Ectodermal cell (in vitro differentiated cells): ENCODE measurements at regions not wholly inside any gene's neighbourhood (a gene's known extent, or its start where the extent isn't known, plus 50 kb on each side); places are given as distances from the start of the nearest gene placed in this dataset.
A peak's percentile ranks its signal among the peaks of the same experiment; 100 is the strongest.
"Not testable (repeated sequence)": the region's sequence is repeated elsewhere in the genome, so short reads cannot be mapped to it uniquely, and the experiment has no call there.

Source experiments
- H3K27ac ChIP-seq: 2 replicates; pipeline ENCODE4 v1.7.0; 2013; ENCODE audit warnings: mild to moderate bottlenecking, low read depth, low read length; ENCODE audit not compliant: insufficient read depth, poor library complexity, severe bottlenecking
- H3K27me3 ChIP-seq: 2 replicates; pipeline ENCODE4 v1.7.0; 2013; ENCODE audit warnings: mild to moderate bottlenecking, low read length; ENCODE audit not compliant: insufficient read depth, control insufficient read depth, poor library complexity, severe bottlenecking
- H3K36me3 ChIP-seq: one replicate; pipeline ENCODE4 v1.7.0; 2013; ENCODE audit warnings: low read length; ENCODE audit not compliant: control insufficient read depth, insufficient read depth
- H3K4me1 ChIP-seq: one replicate; pipeline ENCODE4 v1.7.0; 2013; ENCODE audit warnings: low read length; ENCODE audit not compliant: control insufficient read depth, insufficient read depth
- H3K4me3 ChIP-seq: 2 replicates; pipeline ENCODE4 v1.7.0; 2013; ENCODE audit warnings: low read depth, low read length, control low read depth; ENCODE audit not compliant: insufficient read depth
- H3K9me3 ChIP-seq: 2 replicates; pipeline ENCODE4 v1.7.0; 2013; ENCODE audit warnings: mild to moderate bottlenecking, low read length, moderate library complexity; ENCODE audit not compliant: control insufficient read depth
- WGBS, 2 experiments: methylation state at CpG; one replicate each; pipeline ENCODE4 v1.1.7; 2013; ENCODE audit warnings: missing lambda C conversion rate in 2 of 2; 5-methylcytosine and 5-hydroxymethylcytosine counted together

DNA sequence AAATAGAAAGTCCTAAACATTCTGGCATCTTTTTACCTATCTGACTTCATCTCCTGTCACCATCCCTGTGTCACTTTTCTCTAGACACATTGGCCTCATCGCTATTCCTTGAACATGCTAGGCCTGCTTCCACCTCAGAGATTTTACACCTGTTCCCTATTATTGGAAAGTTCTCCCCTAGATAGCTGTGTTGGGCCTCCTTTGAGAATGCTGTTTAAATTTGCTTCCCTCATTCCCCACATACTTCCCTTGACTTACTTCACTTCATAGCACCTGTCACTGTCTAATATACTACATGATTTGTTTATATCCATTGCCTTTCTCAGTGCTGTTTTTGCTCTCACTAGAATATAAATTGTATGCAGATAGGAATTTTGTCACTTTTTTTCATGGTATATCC, 317.0 kb upstream of the GCFC2 start:
- Histone ChIP-seq H3K27ac (no peak overlapping the region), H3K27me3 (no peaks in the 10 kb centered on the region), H3K4me1 (no peaks in the 10 kb centered on the region), H3K4me3 (no peak overlapping the region), H3K9me3 (peaks cover 4% of the 10 kb centered on the region), H3K36me3 (no peaks in the 10 kb centered on the region)
- WGBS, 2 experiments, result 90 to 100% methylated on average over 1 of the region's 1 CpG

DNA sequence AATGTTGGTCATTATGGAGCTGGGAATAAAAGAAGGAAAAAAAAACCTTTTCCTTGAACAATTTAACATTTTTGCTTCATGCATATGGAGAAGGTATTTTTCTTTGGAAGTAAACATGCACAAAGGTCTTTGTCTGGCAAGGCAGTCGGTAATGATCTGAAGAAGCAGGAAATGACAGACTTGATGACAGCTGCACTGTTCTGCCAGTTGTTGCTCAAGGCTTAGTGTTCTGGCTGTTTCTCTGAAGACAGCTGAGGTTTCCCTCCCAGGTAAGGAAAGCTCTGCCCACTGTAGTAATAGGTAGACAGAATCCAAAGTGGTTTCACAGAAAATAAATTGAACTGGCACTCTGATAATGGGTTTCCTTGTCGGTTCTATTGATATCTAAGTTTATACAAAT, 308.4 kb upstream of the GCFC2 start:
- H3K4me1 ChIP-seq, result peaks cover 8% of the 10 kb centered on the region
- H3K36me3 ChIP-seq, result no peaks in the 10 kb centered on the region
- no peaks in the 10 kb centered on the region for H3K9me3 ChIP-seq
- no peaks in the 10 kb centered on the region for H3K27me3 ChIP-seq
- WGBS, 2 experiments, result 83 to 91% methylated on average over 1 to 2 of the region's 2 CpGs
- H3K27ac ChIP-seq, result no peak overlapping the region
- no peak overlapping the region for H3K4me3 ChIP-seq

DNA sequence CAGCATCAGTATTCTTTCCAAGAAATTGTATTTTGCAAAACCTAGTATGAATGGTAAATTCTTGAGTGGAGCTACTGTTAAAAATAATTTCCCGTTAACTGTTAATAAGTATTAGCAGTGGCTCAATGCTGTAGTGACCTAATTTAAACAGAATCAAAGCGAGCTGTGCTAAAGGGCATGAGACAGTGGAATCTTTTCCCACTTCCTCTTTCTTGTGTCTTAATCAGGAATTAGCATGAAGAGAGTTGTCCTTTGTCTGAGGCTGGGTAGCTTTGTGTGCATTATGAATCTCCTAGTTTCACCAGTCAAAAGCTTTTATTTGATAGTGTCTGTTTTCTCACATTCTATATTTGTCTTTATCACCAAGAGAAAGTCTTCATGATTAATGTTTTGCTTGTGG, 298.8 kb upstream of the GCFC2 start:
- H3K4me1 ChIP-seq, result peaks cover 15% of the 10 kb centered on the region

DNA sequence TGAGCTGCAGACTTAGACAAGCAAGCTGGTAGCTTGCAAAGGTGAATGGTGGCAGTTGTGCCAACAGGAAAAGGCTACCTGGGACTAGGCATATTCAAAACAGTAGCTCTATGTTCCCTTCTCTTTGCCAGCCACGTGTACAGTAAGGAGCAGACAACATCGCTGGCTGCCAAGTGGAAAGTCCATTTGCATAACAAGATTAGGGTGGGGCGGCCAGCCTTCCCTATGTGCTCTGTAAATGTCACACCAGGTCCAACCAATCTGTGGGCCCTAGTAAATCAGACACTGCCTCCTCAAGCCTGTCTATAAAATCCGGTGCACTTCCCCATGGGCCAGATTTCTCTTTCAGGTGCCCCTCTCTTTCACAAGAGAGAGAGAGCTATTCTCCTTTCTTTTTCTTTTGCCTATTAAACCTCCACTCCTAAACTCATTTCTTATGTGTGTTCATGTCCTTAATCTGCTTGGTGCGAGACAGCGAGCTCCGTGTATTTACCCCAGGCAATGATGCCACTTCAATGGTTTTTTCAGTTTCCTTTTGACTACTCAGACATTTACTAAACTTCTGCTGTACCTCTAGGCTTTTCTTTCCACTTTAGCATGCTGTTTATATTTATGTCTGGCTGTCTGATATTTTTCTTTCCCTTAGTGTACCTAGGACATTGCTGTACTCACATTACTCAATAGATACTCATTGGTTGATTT, 297.4 kb upstream of the GCFC2 start:
- Histone ChIP-seq H3K27ac (no peak overlapping the region), H3K36me3 (no peaks in the 10 kb centered on the region)
- 61 to 63% methylated on average over 7 of the region's 7 CpGs for WGBS, 2 experiments

More for the DNA sequence above, 298.8 kb upstream of the GCFC2 start:
- Histone ChIP-seq H3K36me3 (no peaks in the 10 kb centered on the region), H3K4me3 (no peak overlapping the region), H3K27ac (peak overlapping the region; percentile 11), H3K9me3 (no peaks in the 10 kb centered on the region), H3K27me3 (no peaks in the 10 kb centered on the region)
- 75 to 87% methylated on average over 2 of the region's 2 CpGs for WGBS, 2 experiments

DNA sequence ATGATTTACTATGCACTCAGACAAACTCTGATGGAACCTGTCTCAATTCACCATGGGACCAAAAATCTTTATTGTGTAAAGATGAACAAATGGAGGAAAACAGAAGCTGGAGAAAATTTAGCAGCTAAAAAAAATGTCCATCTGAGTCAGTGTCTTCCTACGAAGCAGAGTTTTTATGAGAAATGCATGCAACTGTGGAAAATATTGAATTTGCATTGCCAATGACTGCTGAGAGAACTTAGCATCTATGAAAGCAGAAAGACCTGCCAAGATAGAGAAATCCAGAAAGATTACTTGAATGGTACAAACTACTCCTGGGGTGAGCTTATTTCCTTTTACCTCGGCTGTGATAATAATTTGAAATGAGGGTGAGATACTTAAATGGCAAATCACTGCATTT, 289.7 kb upstream of the GCFC2 start:
- no peaks in the 10 kb centered on the region for H3K9me3 ChIP-seq
- WGBS, 2 experiments, result 84 to 100% methylated on average over 1 to 2 of the region's 2 CpGs
- no peaks in the 10 kb centered on the region for H3K36me3 ChIP-seq
- no peaks in the 10 kb centered on the region for H3K27me3 ChIP-seq
- no peaks in the 10 kb centered on the region for H3K4me1 ChIP-seq
- no peak overlapping the region for H3K4me3 ChIP-seq
- no peak overlapping the region for H3K27ac ChIP-seq

More for the DNA sequence above, 297.4 kb upstream of the GCFC2 start:
- Histone ChIP-seq H3K9me3 (no peaks in the 10 kb centered on the region), H3K27me3 (no peaks in the 10 kb centered on the region), H3K4me1 (peaks cover 15% of the 10 kb centered on the region), H3K4me3 (no peak overlapping the region)

DNA sequence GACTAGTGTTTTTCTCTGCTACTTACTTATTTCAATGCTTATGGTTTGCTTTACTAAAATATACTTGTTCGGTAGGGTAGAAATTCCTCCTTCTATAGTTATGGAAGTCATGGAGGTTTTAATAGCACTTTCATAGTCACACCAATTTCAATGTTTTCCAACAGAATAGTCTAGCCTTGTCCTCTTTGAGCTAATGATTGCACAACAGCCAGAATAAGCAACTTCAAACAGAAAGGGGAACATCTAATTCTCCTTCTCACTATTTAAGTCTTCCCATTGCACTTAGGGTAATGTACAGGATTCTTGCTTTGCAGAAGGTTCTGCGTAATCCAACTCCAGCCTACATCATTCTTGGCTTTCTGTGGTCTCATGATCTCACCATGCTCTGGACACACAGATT, 287.7 kb upstream of the GCFC2 start:
- no peak overlapping the region for H3K27ac ChIP-seq
- no peaks in the 10 kb centered on the region for H3K36me3 ChIP-seq
- no peaks in the 10 kb centered on the region for H3K9me3 ChIP-seq
- no peaks in the 10 kb centered on the region for H3K4me1 ChIP-seq
- no peaks in the 10 kb centered on the region for H3K27me3 ChIP-seq
- no peak overlapping the region for H3K4me3 ChIP-seq
- 97 to 99% methylated on average over 1 of the region's 2 CpGs for WGBS, 2 experiments

DNA sequence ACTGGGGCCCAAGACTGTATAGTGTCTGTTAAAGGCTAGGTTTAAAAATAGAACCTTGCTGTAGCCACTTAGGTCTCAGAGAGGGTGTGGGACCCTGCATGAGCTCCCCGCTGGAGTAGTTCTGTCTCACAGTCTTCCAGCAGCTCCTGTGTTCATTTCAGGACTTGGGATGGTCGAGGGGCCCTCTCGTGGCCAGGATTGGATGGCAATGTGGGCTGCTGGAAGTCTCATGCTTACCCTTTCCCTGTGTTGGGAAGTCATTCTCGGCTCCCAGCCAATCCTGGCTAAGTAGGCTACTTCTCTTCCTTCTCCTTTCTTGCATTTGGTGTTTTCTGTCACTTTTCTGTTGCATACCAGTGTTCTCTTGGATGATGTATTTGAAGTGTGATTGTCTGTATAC, 284.0 kb upstream of the GCFC2 start:
- H3K27me3 ChIP-seq, result no peaks in the 10 kb centered on the region
- no peaks in the 10 kb centered on the region for H3K4me1 ChIP-seq
- H3K4me3 ChIP-seq, result no peak overlapping the region
- no peak overlapping the region for H3K27ac ChIP-seq
- 80 to 89% methylated on average over 4 of the region's 4 CpGs for WGBS, 2 experiments
- H3K36me3 ChIP-seq, result peaks cover 3% of the 10 kb centered on the region
- H3K9me3 ChIP-seq, result no peaks in the 10 kb centered on the region

DNA sequence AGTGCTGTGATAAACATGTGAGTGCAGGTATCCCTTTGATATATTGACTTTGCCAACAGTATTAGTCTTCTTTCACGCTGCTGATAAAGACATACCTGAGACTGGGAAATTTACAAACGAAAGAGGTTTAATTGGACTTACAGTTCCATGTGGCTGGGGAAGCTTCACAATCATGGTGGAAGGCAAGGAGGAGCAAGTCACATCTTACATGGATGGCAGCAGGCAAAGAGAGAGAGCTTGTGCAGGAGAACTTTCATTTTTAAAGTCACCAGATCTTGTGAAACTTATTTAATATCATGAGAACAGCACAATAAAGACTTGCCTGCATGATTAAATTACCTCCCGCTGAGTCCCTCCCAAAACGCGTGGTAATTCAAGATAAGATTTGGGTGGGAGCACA, 277.9 kb upstream of the GCFC2 start:
- 92 to 95% methylated on average over 5 of the region's 5 CpGs for WGBS, 2 experiments
- not testable (repeated sequence) for H3K4me3 ChIP-seq, H3K27ac ChIP-seq, H3K36me3 ChIP-seq, H3K9me3 ChIP-seq, H3K4me1 ChIP-seq, H3K27me3 ChIP-seq

DNA sequence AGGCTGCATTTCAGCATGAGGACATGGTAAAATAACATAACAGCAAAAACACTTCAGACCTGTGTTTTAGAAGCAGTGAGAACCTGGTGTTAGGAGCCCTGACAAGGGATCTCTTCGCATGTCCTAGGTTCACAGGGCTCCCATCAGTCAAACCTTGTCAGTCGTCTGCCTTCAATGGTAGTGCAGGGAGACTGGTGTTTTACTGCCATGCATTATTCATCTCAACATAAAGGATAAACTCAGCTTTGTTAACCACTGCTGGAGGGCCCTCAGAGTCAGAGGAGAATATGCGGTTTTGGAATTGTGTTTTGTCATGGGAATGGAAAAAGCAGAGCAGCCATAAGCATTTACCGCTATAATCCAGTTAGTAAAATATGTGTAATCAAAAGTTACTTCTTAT, 275.9 kb upstream of the GCFC2 start:
- 50 to 70% methylated on average over 2 to 4 of the region's 4 CpGs for WGBS, 2 experiments
- Histone ChIP-seq H3K4me1 (no peaks in the 10 kb centered on the region), H3K9me3 (no peaks in the 10 kb centered on the region), H3K4me3 (no peak overlapping the region), H3K36me3 (peaks cover 3% of the 10 kb centered on the region), H3K27ac (no peak overlapping the region), H3K27me3 (no peaks in the 10 kb centered on the region)

DNA sequence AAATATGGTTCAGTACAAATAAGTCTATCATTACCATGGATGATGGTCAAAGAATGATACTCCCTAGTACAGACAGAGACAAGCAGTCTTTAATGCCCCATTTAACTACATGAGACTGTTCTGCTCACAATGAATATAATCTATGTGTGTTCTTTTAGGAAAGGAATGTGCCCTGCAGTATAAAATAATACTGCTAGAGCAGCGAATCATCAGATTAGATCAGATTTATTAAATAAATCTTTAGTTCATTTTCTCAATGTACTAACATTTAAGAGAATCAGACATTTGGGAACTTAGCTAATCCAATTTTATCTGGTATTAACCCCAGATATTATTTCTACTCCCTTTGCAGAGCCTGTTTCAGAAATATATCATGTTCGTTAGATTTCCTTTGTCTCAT, 272.0 kb upstream of the GCFC2 start:
- no peaks in the 10 kb centered on the region for H3K9me3 ChIP-seq
- H3K4me3 ChIP-seq, result no peak overlapping the region
- no peak overlapping the region for H3K27ac ChIP-seq
- 97 to 98% methylated on average over 1 to 2 of the region's 2 CpGs for WGBS, 2 experiments
- H3K36me3 ChIP-seq, result no peaks in the 10 kb centered on the region
- H3K27me3 ChIP-seq, result no peaks in the 10 kb centered on the region
- no peaks in the 10 kb centered on the region for H3K4me1 ChIP-seq

DNA sequence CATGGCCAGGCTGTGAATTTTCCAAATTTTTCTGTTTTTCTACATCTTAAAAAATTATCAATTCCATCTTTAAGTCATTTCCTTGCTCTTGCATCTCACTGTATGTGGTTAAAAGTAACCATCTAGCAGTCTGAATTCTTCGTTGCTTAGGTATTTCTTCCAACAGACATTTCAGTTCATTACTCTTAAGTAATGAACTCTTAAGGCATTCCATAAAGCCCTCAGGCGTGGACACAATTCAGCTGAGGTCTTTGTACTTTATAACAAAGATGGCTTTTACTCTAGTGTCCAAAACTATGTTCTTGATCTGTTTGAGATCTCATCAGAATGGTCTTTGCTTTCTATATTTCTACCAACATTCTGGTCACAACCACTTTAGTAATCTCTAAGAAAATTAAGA, 253.9 kb upstream of the GCFC2 start:
- Histone ChIP-seq H3K9me3 (no peaks in the 10 kb centered on the region), H3K27me3 (no peaks in the 10 kb centered on the region), H3K27ac (no peak overlapping the region), H3K36me3 (no peaks in the 10 kb centered on the region), H3K4me1 (no peaks in the 10 kb centered on the region), H3K4me3 (no peak overlapping the region)
- WGBS, 2 experiments, result 83% methylated on average over 2 of the region's 2 CpGs
